ENCODE measurements at regions not wholly inside any gene's neighbourhood (a gene's known extent, or its start where the extent isn't known, plus 50 kb on each side); places are given as distances from the start of the nearest gene placed in this dataset.

DNA sequence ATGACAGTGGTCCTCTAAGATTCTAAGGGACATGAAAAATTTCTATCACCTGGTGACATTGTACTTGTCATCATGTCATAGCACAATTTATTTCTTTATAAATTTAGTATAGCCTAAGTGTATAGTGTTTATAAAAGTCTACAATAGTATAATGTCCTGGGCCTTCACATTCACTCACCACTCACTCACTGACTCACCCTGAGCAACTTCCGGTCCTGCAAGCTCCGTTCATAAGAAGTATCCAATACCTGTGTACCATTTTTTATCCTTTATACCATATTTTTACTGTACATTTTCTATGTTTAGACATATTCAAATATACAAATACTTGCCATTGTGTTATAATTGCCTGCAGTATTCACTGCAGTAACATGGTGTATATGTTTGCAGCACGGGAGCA lies 72.8 kb upstream of the DSEL start:
- DNase-seq (ENCODE audit: low read depth in 1 of 2, low spot score in 2 of 2), result no peak
- TF ChIP-seq YY1 (IDR thresholded peaks at IDR 0.05; ENCODE audit: low read depth, low read length) (no peak), GABPA (IDR thresholded peaks at IDR 0.05; ENCODE audit: borderline replicate concordance, insufficient read depth, low read length) (no peak), BCL11A (IDR thresholded peaks at IDR 0.05; ENCODE audit: low read depth in 2 of 2, low read length in 2 of 2) (no peak), KDM4A (IDR thresholded peaks at IDR 0.05; ENCODE audit: low read depth, low read length, severe bottlenecking) (no peak), BRCA1 (IDR thresholded peaks at IDR 0.05; ENCODE audit: low read depth, low read length) (no peak)
- Histone ChIP-seq H3K4me3 (ENCODE audit: extremely low read depth in 1 of 4, insufficient read depth in 2 of 4, low read depth in 3 of 4, low read length in 4 of 4) (no peak overlapping the region), H2BK15ac (ENCODE audit: low read length) (no peak overlapping the region), H2BK5ac (ENCODE audit: low read depth, low read length) (no peak overlapping the region), H3K4ac (replicated peaks; ENCODE audit: insufficient read length, low read depth, low read length) (no peak overlapping the region), H3K56ac (replicated peaks; ENCODE audit: insufficient read length, low read depth, low read length) (no peak overlapping the region), H3K27me3 (replicated peaks in 1 of 4; ENCODE audit: control insufficient read depth in 3 of 4, extremely low read depth in 1 of 4, insufficient read depth in 3 of 4, low read length in 3 of 4) (no peaks in the 10 kb centered on the region), H2AK5ac (ENCODE audit: low read depth, low read length) (no peak overlapping the region), H3K9me3 (ENCODE audit: insufficient read depth in 2 of 2, low read depth in 1 of 2, low read length in 1 of 2) (no peaks in the 10 kb centered on the region), H3K14ac (ENCODE audit: insufficient read length) (no peak overlapping the region), H3K79me2 (ENCODE audit: control insufficient read depth in 1 of 2, insufficient read depth in 2 of 2, low read length in 2 of 2) (no peaks in the 10 kb centered on the region), H3K27ac (ENCODE audit: low read depth, low read length) (no peak overlapping the region), H2BK12ac (ENCODE audit: low read depth, low read length) (no peak overlapping the region), H3K23ac (ENCODE audit: insufficient read length) (no peak overlapping the region), H2BK20ac (ENCODE audit: low read length) (no peak overlapping the region), H3K9ac (replicated peaks in 1 of 4; ENCODE audit: extremely low read depth in 1 of 4, low read depth in 3 of 4, low read length in 3 of 4) (no peak overlapping the region), H4K20me1 (replicated peaks in 1 of 2; ENCODE audit: control insufficient read depth in 1 of 2, insufficient read depth in 2 of 2, low read length in 2 of 2) (no peaks in the 10 kb centered on the region), H4K5ac (ENCODE audit: insufficient read length, low read depth, low read length) (no peak overlapping the region), H4K8ac (ENCODE audit: extremely low read depth, insufficient read depth, low read length) (no peak overlapping the region), H3K79me1 (ENCODE audit: low read depth, low read length) (no peaks in the 10 kb centered on the region), H3K4me1 (replicated peaks in 1 of 4; ENCODE audit: control insufficient read depth in 3 of 4, insufficient read depth in 4 of 4, low read length in 3 of 4) (no peaks in the 10 kb centered on the region), H2BK120ac (replicated peaks; ENCODE audit: low read depth, low read length) (no peak overlapping the region), H3K36me3 (ENCODE audit: control insufficient read depth in 2 of 4, insufficient read depth in 4 of 4, low read length in 3 of 4) (no peaks in the 10 kb centered on the region), H4K91ac (replicated peaks; ENCODE audit: insufficient read length, low read length) (no peak overlapping the region), H3K18ac (ENCODE audit: extremely low read depth, low read length) (no peak overlapping the region), H3K23me2 (ENCODE audit: low read depth, low read length) (no peaks in the 10 kb centered on the region), H3K4me2 (ENCODE audit: insufficient read depth in 1 of 2, low read depth in 2 of 2, low read length in 2 of 2) (no peak overlapping the region), H2AFZ (ENCODE audit: low read length) (no peak overlapping the region)
- CTCF ChIA-PET (ENCODE audit: partially characterized antibody), result interaction anchor here (0.7 kb wide), 1 partner anchor 38 kb away, joined by 3 read pairs; no protein-coding TSS in a partner anchor
- FAIRE-seq, result no peak
- 87% methylated on average over 3 of the region's 3 CpGs; no CpG with 5 or more reads in 1 of the 2 experiments for WGBS, 2 experiments (ENCODE audit: extremely low coverage in 1 of 2, insufficient coverage in 1 of 2, insufficient read length in 1 of 2, insufficient replicate concordance in 2 of 2, low coverage in 1 of 2, low lambda C conversion rate in 2 of 2, missing lambda C conversion rate in 1 of 2)
- POLR2A ChIA-PET (ENCODE audit: partially characterized antibody), result no interaction called here
